GM19397 (cell line): ENCODE measurements at regions not wholly inside any gene's neighbourhood (a gene's known extent, or its start where the extent isn't known, plus 50 kb on each side); places are given as distances from the start of the nearest gene placed in this dataset.

Experiments
- ATAC-seq: cut with Tn5 transposase; IDR thresholded peaks from one replicate; pipeline ENCODE4 v1.9.1; 2021; ENCODE audit warnings: mild to moderate bottlenecking, moderate library complexity; ENCODE audit not compliant: unreplicated experiment

DNA sequence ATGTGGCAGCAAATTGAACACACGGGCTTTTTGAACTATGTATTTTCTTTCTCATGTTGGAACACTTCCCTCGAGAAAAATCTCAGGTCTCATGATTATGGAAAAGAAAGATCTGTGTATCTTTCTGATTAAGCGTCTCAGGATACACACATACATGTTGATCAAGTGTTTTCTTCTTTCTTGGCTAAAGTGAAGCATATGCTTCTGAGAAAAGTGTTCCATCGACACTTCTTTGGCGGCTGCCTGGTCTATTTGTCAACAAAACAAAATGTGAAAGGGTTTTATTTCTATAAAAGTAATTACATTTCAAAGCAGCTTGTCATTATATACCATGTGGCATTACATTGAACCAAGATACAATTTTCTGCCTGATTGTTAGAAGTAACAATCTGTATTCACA is 157.5 kb downstream of the DLEU7 start:
- ATAC-seq, result no peak

DNA sequence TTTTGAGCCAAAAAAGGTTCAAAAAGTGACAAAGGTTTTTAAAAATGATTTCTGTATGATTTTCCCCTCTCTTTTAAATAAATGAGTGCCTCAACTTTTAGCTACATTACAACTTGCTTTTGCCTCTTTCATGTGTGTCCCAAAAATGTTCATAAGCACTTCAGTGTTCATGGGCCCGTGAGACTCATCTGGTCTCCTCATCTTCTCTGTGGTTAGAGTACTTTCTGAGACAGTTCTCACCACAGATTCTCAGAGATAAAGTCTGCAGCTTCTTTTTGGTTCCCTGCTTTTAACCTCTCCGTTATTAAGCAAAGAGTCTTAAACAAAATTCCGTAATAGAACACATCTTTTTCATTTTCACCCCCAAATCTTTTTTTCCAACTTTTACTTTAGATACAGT is 156.9 kb downstream of the DLEU7 start:
- no peak for ATAC-seq

GRCh38 chr13:50687545-50687944 is 155.9 kb downstream of the DLEU7 start:
- no peak for ATAC-seq

- no peak for ATAC-seq
Observed at GRCh38 chr13:50690006-50690405, 153.5 kb downstream of the DLEU7 start.

- ATAC-seq, result no peak
Observed at GRCh38 chr13:50691176-50691680, 152.3 kb downstream of the DLEU7 start.

- no peak for ATAC-seq
Observed at GRCh38 chr13:50691681-50692263, 151.7 kb downstream of the DLEU7 start.

DNA sequence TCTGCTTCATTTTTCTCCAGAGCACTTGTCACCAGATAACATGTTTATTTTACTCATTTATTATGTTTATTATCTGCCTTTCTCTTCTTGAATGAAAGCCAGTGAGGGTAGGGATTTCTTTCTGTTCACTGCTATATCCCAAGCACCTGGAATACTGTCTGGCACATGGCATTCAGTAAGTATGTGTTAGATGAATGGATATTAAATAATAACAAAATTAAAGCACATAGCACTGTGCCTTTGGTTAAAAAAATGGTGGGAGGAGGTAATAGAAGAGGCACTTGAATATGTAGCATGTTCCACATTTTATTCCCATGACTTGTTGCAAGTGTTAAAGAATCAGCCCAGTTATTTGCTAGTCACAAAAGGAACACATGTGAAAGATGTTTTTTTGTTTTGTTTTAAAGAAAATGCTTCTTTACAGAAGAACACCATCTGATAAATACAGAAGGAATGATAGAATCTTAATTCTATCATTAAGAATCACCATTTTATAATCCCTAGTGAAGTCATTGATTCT is 151.0 kb downstream of the DLEU7 start:
- ATAC-seq, result no peak

GRCh38 chr13:50693727-50694126 is 149.8 kb downstream of the DLEU7 start:
- no peak for ATAC-seq

DNA sequence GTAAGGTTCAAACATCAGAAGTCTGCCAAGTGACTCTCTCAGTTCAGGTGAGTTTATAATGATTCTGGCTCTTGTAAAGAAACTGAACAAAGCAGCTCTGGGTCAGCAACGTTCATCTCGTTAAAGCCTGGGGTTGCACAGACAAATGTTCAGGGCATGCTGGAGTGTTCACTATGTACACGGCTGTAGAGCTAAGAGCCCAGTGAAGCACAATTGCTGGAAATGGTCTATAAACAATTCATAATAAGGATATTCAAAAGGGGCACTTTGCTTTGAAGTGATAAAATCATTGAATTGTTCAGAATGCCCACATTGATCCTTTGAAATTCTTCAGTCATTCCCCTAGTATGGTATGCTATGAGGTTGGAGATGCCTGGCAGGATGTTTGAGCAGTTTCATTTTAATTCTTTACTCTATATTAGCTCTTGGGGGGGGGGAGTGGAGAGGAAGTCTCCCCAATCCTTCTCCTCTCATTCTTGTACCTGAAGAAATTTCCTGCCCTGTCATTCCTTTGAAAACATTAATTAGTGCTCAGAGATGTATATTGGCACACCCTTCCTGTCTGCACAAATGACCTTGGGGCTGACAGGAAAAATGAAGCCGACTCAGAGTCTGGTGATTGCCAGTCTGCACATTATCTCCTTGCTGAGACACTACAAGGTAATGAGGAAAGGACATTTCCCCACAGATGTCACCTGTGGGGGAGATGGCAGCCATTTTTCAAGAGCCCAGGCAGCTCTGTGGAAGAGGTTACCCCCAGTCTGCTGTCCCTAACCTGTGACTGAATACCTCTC is 145.5 kb downstream of the DLEU7 start:
- ATAC-seq, result no peak

DNA sequence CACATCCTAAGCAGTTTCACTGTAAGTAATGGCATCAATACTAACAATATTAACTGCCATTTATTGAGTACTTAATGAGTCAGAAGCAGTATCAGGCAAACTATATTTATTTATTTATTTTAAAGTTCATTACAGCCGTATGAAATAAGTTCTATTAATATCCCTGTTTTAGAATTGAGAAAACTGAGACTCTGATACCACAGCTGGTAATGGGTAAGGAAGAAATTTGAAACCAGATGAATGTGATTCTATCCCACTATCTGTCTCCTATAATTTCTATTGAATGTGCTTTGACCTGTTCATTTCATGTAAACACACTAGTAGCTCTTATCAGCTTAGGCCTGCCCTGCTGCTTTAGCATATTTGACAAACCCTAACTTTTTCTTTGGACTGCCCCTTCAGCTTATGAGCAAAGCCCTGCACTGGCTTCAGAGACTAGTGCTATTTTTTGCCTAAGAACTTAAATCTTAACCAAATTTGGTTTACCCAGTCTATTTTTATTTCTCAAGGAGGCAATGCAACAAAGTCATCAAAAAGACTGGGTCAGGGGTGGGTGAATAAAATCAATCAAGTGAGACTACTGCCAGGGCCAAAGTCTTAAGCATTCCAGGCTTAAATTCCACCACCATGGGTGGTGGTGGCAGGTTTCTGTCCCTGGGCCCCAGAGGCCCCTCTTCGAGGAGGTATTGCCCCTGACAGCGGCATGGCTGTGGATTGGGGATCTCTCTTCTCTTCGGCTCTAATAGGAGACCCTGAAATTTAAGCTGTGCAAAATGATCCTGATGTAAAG is 143.4 kb downstream of the DLEU7 start:
- no peak for ATAC-seq

GRCh38 chr13:50700664-50701305 is 142.7 kb downstream of the DLEU7 start:
- no peak for ATAC-seq

DNA sequence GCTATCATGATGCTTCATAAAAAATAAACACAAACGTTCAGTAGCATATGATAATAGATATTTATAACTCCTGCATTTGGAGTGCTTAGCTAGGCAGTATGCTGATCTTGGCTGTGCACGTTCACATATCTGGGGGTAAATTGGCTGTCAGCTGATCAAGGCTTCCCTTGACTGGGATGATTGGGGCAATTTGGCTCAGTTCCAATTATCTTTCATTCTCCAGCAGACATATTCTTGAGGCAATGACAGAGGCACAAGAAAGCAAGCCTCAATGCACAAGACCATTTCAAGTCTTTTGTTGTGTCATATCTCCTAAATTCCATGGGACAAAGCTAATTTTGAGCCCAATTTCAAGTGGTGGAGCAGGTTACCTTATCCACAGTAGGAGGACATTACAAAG is 142.0 kb downstream of the DLEU7 start:
- no peak for ATAC-seq

- ATAC-seq, result no peak
Observed at GRCh38 chr13:50706505-50706904, 137.0 kb downstream of the DLEU7 start.

DNA sequence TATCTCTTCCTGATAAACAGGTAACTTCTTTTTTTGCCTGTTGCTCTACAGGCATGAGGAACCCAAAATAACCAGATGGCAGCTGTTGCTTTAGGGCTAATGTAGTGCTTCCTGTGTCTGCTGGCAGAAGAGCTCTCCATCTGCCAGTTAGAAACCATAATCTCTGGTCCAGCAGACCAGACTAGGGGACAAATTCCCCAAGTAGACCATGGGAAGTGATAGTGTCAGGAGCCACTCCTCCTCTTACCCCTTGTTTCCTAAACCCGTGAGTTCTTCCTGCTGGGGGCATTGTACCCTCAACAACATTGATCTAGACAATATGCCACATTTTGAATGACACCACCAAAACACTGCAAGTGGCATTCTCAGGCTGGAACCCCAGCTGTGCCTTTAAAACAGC is 135.9 kb downstream of the DLEU7 start:
- no peak for ATAC-seq

GRCh38 chr13:50708461-50708860 is 135.0 kb downstream of the DLEU7 start:
- ATAC-seq, result no peak

- ATAC-seq, result no peak
Observed at GRCh38 chr13:50709058-50709457, 134.4 kb downstream of the DLEU7 start.

DNA sequence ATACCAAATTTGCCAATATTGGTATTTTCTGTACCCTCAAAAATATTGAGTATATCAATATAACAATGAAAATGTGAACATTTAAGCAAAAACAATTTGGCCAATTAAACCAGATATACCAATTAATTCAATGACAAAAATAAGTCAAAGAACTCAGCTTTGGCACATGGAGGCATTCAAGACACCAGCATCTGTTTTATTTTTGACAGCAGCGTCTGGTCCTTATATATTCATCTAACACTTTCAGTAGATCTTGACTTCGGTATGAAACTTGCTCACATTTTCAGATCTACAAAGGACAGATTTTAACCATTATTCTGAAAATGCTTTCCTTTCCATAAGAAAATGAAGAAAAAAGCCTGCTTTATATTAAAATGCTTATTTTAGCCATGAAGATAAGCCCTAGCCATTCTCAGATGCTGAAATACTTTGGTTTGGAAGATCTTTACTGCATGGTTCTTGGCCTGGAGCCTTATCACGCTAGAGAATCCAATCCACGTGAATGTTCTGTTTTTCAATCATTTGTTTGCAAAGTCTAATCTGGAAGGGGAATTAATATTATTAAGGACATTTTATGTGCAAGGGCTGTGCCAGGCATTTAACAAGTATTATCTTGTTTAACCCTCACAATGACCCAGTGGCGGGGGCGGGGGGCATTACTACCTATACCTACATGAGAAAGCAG is 132.2 kb downstream of the DLEU7 start:
- no peak for ATAC-seq

GRCh38 chr13:50711996-50712395 is 131.5 kb downstream of the DLEU7 start:
- ATAC-seq, result no peak

DNA sequence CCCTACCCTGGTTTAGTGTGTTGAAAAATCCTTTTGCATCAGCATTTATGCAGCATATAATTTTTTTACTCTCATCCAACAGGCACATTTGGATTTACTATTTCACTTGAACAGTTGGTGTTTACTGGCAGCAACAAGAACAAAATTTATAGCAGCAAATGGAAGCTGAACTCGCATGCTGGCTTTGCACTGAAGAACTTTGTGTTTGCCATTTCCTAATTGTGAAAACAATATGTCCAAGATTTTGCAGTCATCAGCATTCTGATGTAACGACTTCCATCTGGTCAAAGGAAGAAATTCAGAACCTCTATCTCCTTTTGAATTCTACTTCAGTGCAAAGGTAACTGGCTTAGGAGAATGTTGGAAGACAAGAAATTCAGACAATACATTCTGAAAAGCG is 131.0 kb downstream of the DLEU7 start:
- no peak for ATAC-seq

GRCh38 chr13:50712881-50713280 is 130.6 kb downstream of the DLEU7 start:
- ATAC-seq, result no peak
